ENCODE measurements at regions not wholly inside any gene's neighbourhood (a gene's known extent, or its start where the extent isn't known, plus 50 kb on each side); places are given as distances from the start of the nearest gene placed in this dataset.
"Not testable (repeated sequence)": the region's sequence is repeated elsewhere in the genome, so short reads cannot be mapped to it uniquely, and the experiment has no call there.

- no peak for DNase-seq (ENCODE audit: low spot score)
- ATAC-seq, result peak; percentile 45
Measured at GRCh38 chr9:101897196-101897595, 158.7 kb upstream of the GRIN3A start.

GRCh38 chr9:101893661-101894646, 155.5 kb upstream of the GRIN3A start:
- DNase-seq (ENCODE audit: low spot score), result no peak
- peak; percentile 94 for ATAC-seq

GRCh38 chr9:101881508-101881907, 143.1 kb upstream of the GRIN3A start:
- ATAC-seq (no peak), DNase-seq (ENCODE audit: low spot score) (no peak)

- DNase-seq (ENCODE audit: low spot score) (no peak), ATAC-seq (no peak)
Measured at GRCh38 chr9:101880846-101881245, 142.4 kb upstream of the GRIN3A start.

- ATAC-seq, result no peak
- DNase-seq (ENCODE audit: low spot score), result no peak
Measured at GRCh38 chr9:101878734-101879133, 140.3 kb upstream of the GRIN3A start.

- DNase-seq (ENCODE audit: low spot score) (no peak), ATAC-seq (no peak)
Measured at GRCh38 chr9:101877439-101877838, 139.0 kb upstream of the GRIN3A start.

GRCh38 chr9:101861472-101861871, 123.0 kb upstream of the GRIN3A start:
- ATAC-seq (no peak), DNase-seq (ENCODE audit: low spot score) (no peak)

- ATAC-seq (no peak), DNase-seq (ENCODE audit: low spot score) (no peak)
Measured at GRCh38 chr9:101860920-101861319, 122.5 kb upstream of the GRIN3A start.

- DNase-seq (ENCODE audit: low spot score), result no peak
- ATAC-seq, result no peak
Measured at GRCh38 chr9:101859620-101860019, 121.2 kb upstream of the GRIN3A start.

GRCh38 chr9:101858026-101858425, 119.6 kb upstream of the GRIN3A start:
- DNase-seq (ENCODE audit: low spot score) (no peak), ATAC-seq (no peak)

GRCh38 chr9:101849102-101849707, 110.8 kb upstream of the GRIN3A start:
- ATAC-seq, result peak; percentile 34
- DNase-seq (ENCODE audit: low spot score), result no peak

- DNase-seq (ENCODE audit: low spot score), result no peak
- no peak for ATAC-seq
Measured at GRCh38 chr9:101848485-101848919, 110.1 kb upstream of the GRIN3A start.

- no peak for ATAC-seq
- no peak for DNase-seq (ENCODE audit: low spot score)
Measured at GRCh38 chr9:101846161-101846560, 107.7 kb upstream of the GRIN3A start.

- ATAC-seq, result no peak
- DNase-seq (ENCODE audit: low spot score), result no peak
Measured at GRCh38 chr9:101840694-101841188, 102.3 kb upstream of the GRIN3A start.

- ATAC-seq; DNase-seq (ENCODE audit: low spot score): not testable (repeated sequence)
Measured at GRCh38 chr9:101838988-101839387, 100.5 kb upstream of the GRIN3A start.

- no peak for DNase-seq (ENCODE audit: low spot score)
- no peak for ATAC-seq
Measured at GRCh38 chr9:101836021-101836420, 97.6 kb upstream of the GRIN3A start.

- ATAC-seq (no peak), DNase-seq (ENCODE audit: low spot score) (no peak)
Measured at GRCh38 chr9:101832486-101832885, 94.0 kb upstream of the GRIN3A start.

GRCh38 chr9:101821450-101821849, 83.0 kb upstream of the GRIN3A start:
- ATAC-seq; DNase-seq (ENCODE audit: low spot score): not testable (repeated sequence)

- ATAC-seq; DNase-seq (ENCODE audit: low spot score): not testable (repeated sequence)
Measured at GRCh38 chr9:101820983-101821382, 82.5 kb upstream of the GRIN3A start.

GRCh38 chr9:101814064-101814463, 75.6 kb upstream of the GRIN3A start:
- DNase-seq (ENCODE audit: low spot score) (no peak), ATAC-seq (no peak)

- not testable (repeated sequence) for ATAC-seq; DNase-seq (ENCODE audit: low spot score)
Measured at GRCh38 chr9:101807879-101808278, 69.4 kb upstream of the GRIN3A start.

- DNase-seq (ENCODE audit: low spot score) (no peak), ATAC-seq (no peak)
Measured at GRCh38 chr9:101796044-101796443, 57.6 kb upstream of the GRIN3A start.

Measured in left lobe of liver (tissue), 2 donors.